Right hindlimb (tissue), 1 donor: ENCODE measurements at regions not wholly inside any gene's neighbourhood (a gene's known extent, or its start where the extent isn't known, plus 50 kb on each side); places are given as distances from the start of the nearest gene placed in this dataset.

ENCODE experiments used
- DNase-seq: peaks from one replicate; pipeline ENCODE4 v3.0.0-alpha.2; 2018

GRCh38 chr10:3421537-3422257 lies 249.1 kb upstream of the PITRM1 start:
- DNase-seq, result no peak

GRCh38 chr10:3420527-3421469 lies 248.2 kb upstream of the PITRM1 start:
- no peak for DNase-seq

- DNase-seq, result no peak
These were observed 247.3 kb upstream of the PITRM1 start for GRCh38 chr10:3419719-3420495.

GRCh38 chr10:3418926-3419325 lies 246.3 kb upstream of the PITRM1 start:
- DNase-seq, result no peak

GRCh38 chr10:3418041-3418754 lies 245.6 kb upstream of the PITRM1 start:
- no peak for DNase-seq

- DNase-seq, result no peak
These were observed 244.5 kb upstream of the PITRM1 start for GRCh38 chr10:3417096-3417495.

GRCh38 chr10:3415878-3416605 lies 243.5 kb upstream of the PITRM1 start:
- no peak for DNase-seq

GRCh38 chr10:3415038-3415736 lies 242.6 kb upstream of the PITRM1 start:
- DNase-seq, result no peak

- DNase-seq, result no peak
These were observed 242.1 kb upstream of the PITRM1 start for GRCh38 chr10:3414667-3415023.

- DNase-seq, result no peak
These were observed 241.5 kb upstream of the PITRM1 start for GRCh38 chr10:3413937-3414666.

- DNase-seq, result no peak
These were observed 240.1 kb upstream of the PITRM1 start for GRCh38 chr10:3412646-3413045.

- no peak for DNase-seq
These were observed 239.5 kb upstream of the PITRM1 start for GRCh38 chr10:3412071-3412582.

GRCh38 chr10:3411044-3411443 lies 238.5 kb upstream of the PITRM1 start:
- DNase-seq, result no peak

GRCh38 chr10:3409928-3410327 lies 237.3 kb upstream of the PITRM1 start:
- no peak for DNase-seq

- DNase-seq, result no peak
These were observed 236.2 kb upstream of the PITRM1 start for GRCh38 chr10:3408603-3409365.

GRCh38 chr10:3407208-3407607 lies 234.6 kb upstream of the PITRM1 start:
- DNase-seq, result no peak

- no peak for DNase-seq
These were observed 234.0 kb upstream of the PITRM1 start for GRCh38 chr10:3406556-3406955.

GRCh38 chr10:3404381-3404780 lies 231.8 kb upstream of the PITRM1 start:
- no peak for DNase-seq

- DNase-seq, result no peak
These were observed 229.7 kb upstream of the PITRM1 start for GRCh38 chr10:3402187-3402751.
